ENCODE measurements at regions not wholly inside any gene's neighbourhood (a gene's known extent, or its start where the extent isn't known, plus 50 kb on each side); places are given as distances from the start of the nearest gene placed in this dataset.
"Not testable (repeated sequence)": the region's sequence is repeated elsewhere in the genome, so short reads cannot be mapped to it uniquely, and the experiment has no call there.

DNA sequence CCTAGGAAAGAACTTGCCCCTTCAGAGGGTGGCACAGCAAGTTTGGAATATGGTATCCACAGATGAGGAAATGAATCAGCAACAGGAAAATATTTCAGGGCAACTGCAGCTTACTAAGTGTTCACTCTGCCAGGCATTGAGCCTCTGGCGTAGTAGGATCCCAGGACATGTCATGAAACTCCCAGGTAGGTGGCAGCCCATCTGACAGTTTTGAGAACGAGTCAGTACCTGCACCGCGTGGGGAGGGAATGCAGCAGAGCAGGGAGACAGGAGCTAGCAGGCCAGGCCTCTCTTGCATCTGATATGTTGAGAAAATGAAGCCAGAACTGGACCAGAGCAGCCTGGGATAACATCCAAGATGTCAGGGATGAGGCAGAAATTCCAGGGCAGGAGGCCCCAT lies 208.6 kb downstream of the BCL2L11 start:
- H3K4me1 Mint-ChIP-seq; H3K36me3 ChIP-seq (ENCODE audit: control insufficient read depth in 2 of 3, insufficient read depth in 3 of 3, low read length in 3 of 3); intact Hi-C loops (cut with micrococcal nuclease); CTCF ChIA-PET; H3K4me1 ChIP-seq (ENCODE audit: control insufficient read depth in 2 of 2, insufficient read depth in 2 of 2, low read length in 2 of 2); H3K9me3 Mint-ChIP-seq; H3K4me3 Mint-ChIP-seq; H3K9me3 ChIP-seq (ENCODE audit: control insufficient read depth in 2 of 3, low read length in 3 of 3); H3K27ac ChIP-seq (ENCODE audit: low read depth, low read length); ATAC-seq; H3K27ac Mint-ChIP-seq; H3K36me3 Mint-ChIP-seq; H3K27me3 Mint-ChIP-seq; H3K4me3 ChIP-seq (ENCODE audit: low read length); H3K27me3 ChIP-seq (ENCODE audit: control insufficient read depth in 2 of 2, insufficient read depth in 2 of 2, low read length in 2 of 2); DNase-seq; POLR2A ChIA-PET: not testable (repeated sequence)

DNA sequence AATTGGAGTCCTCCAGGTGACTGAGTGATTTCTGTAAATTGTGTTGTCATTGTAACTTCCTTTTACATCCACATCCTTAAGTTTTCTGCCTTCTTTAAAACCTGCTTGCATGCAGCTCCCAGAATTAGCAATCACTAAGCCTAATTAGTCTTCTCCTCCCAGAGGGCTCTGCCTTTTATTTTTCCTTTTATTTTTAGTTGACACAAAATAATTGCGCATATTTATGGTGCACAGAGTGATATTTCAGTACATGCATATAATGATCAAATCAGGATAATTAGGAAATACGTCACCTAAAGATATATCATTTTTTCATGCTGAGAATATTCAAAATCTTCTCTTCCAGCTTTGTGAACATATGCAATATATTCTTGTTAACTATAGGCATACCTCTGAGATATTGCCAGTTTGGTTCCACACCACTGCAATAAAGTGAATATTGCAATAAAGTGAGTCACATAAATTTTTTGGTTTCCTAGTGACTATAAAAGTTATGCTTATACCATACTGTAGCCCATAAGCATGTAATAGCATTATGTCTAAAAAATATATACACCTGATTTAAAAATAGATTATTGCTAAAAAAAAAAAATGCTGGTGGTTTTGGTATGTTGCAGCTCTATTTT lies 210.5 kb downstream of the BCL2L11 start:
- H3K36me3 ChIP-seq (ENCODE audit: control insufficient read depth in 2 of 3, insufficient read depth in 3 of 3, low read length in 3 of 3); H3K9me3 ChIP-seq (ENCODE audit: control insufficient read depth in 2 of 3, low read length in 3 of 3); H3K27ac Mint-ChIP-seq; POLR2A ChIA-PET; intact Hi-C loops (cut with micrococcal nuclease); DNase-seq; ATAC-seq; H3K9me3 Mint-ChIP-seq; H3K27me3 Mint-ChIP-seq; H3K4me3 Mint-ChIP-seq; H3K27me3 ChIP-seq (ENCODE audit: control insufficient read depth in 2 of 2, insufficient read depth in 2 of 2, low read length in 2 of 2); H3K27ac ChIP-seq (ENCODE audit: low read depth, low read length); H3K36me3 Mint-ChIP-seq; H3K4me1 ChIP-seq (ENCODE audit: control insufficient read depth in 2 of 2, insufficient read depth in 2 of 2, low read length in 2 of 2); H3K4me1 Mint-ChIP-seq; H3K4me3 ChIP-seq (ENCODE audit: low read length); CTCF ChIA-PET: not testable (repeated sequence)

DNA sequence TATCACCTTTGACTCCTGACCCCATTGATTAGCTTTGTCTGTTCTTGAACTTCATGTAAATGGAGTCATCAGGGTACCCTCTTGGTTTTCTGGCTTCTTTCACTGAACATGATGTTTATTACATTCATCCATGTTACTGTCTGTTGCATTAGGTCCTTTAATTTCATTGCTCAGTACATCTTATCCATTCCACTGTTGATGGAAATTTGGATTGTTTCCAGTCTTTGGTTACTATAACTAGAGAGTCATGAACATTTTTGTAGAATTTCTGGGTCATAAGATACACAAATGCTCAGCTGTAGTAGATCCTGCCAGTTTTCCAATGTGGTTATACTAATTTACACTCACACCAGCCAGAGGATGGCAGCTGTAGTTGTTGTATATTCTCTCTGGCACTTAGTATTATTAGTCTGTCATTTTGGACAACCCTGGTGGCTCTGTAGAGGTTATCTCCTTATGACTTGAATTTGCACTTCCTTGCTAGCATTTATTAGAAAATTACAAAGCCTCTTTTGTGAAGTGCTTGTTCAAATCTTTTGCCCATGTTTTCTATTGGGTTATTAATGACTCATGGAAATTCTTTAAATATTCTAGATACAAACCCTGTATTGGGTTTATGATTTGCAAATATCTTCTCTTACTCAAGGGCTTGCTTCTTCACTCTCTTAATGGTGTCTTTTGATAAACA lies 214.7 kb downstream of the BCL2L11 start:
- H3K36me3 Mint-ChIP-seq; DNase-seq; H3K36me3 ChIP-seq (ENCODE audit: control insufficient read depth in 2 of 3, insufficient read depth in 3 of 3, low read length in 3 of 3); H3K9me3 Mint-ChIP-seq; H3K27me3 Mint-ChIP-seq; H3K4me1 ChIP-seq (ENCODE audit: control insufficient read depth in 2 of 2, insufficient read depth in 2 of 2, low read length in 2 of 2); H3K27ac Mint-ChIP-seq; CTCF ChIA-PET; H3K27me3 ChIP-seq (ENCODE audit: control insufficient read depth in 2 of 2, insufficient read depth in 2 of 2, low read length in 2 of 2); POLR2A ChIA-PET; H3K4me3 ChIP-seq (ENCODE audit: low read length); H3K9me3 ChIP-seq (ENCODE audit: control insufficient read depth in 2 of 3, low read length in 3 of 3); H3K4me1 Mint-ChIP-seq; H3K4me3 Mint-ChIP-seq; ATAC-seq; intact Hi-C loops (cut with micrococcal nuclease); H3K27ac ChIP-seq (ENCODE audit: low read depth, low read length): not testable (repeated sequence)

DNA sequence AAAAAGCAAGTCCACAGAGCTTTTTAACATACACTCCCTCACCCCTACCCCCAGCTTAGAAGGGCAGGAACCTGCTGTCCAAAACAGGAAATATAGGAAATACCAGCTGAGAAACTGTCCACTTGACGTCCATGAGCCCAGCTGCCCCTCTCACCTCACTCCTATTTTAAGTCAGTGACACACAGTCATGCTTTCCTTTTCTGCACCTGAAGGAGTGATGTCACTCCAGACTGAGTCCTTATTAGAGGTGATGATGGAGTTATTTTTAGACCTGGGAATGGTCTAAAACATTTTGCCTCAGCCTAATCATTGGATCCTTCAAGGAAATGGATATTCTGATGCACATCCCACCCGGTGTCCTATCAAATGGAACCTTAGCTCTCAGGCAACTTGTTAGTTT lies 217.8 kb downstream of the BCL2L11 start:
- H3K9me3 ChIP-seq (ENCODE audit: control insufficient read depth in 2 of 3, low read length in 3 of 3); H3K4me1 ChIP-seq (ENCODE audit: control insufficient read depth in 2 of 2, insufficient read depth in 2 of 2, low read length in 2 of 2); intact Hi-C loops (cut with micrococcal nuclease); H3K36me3 ChIP-seq (ENCODE audit: control insufficient read depth in 2 of 3, insufficient read depth in 3 of 3, low read length in 3 of 3); H3K4me3 Mint-ChIP-seq; H3K27ac Mint-ChIP-seq; DNase-seq; H3K27ac ChIP-seq (ENCODE audit: low read depth, low read length); ATAC-seq; H3K27me3 ChIP-seq (ENCODE audit: control insufficient read depth in 2 of 2, insufficient read depth in 2 of 2, low read length in 2 of 2); H3K9me3 Mint-ChIP-seq; H3K4me1 Mint-ChIP-seq; CTCF ChIA-PET; POLR2A ChIA-PET; H3K27me3 Mint-ChIP-seq; H3K36me3 Mint-ChIP-seq; H3K4me3 ChIP-seq (ENCODE audit: low read length): not testable (repeated sequence)

DNA sequence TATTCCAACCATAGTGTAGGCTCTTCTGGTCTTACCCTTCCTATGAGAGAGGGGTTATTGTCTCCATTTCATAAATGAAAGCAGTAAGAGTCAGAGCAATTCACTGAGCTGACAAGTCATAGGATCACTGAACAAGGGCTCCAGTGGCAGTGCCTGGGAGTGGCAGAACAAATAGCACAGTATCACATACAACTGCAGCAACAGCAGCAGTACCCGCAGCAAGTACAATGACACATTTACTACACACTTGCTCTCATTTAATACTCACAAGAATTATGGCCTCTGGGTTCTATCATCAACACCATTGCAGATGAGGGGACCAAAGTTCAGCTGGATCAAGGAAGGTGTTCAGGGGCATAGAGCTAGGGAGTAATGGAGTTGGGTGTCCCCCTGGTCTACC lies 218.8 kb downstream of the BCL2L11 start:
- intact Hi-C loops (cut with micrococcal nuclease); H3K36me3 ChIP-seq (ENCODE audit: control insufficient read depth in 2 of 3, insufficient read depth in 3 of 3, low read length in 3 of 3); H3K9me3 ChIP-seq (ENCODE audit: control insufficient read depth in 2 of 3, low read length in 3 of 3); H3K27ac ChIP-seq (ENCODE audit: low read depth, low read length); H3K4me1 Mint-ChIP-seq; H3K27me3 Mint-ChIP-seq; H3K4me3 Mint-ChIP-seq; ATAC-seq; DNase-seq; H3K9me3 Mint-ChIP-seq; H3K4me1 ChIP-seq (ENCODE audit: control insufficient read depth in 2 of 2, insufficient read depth in 2 of 2, low read length in 2 of 2); H3K27me3 ChIP-seq (ENCODE audit: control insufficient read depth in 2 of 2, insufficient read depth in 2 of 2, low read length in 2 of 2); CTCF ChIA-PET; POLR2A ChIA-PET; H3K27ac Mint-ChIP-seq; H3K4me3 ChIP-seq (ENCODE audit: low read length); H3K36me3 Mint-ChIP-seq: not testable (repeated sequence)

DNA sequence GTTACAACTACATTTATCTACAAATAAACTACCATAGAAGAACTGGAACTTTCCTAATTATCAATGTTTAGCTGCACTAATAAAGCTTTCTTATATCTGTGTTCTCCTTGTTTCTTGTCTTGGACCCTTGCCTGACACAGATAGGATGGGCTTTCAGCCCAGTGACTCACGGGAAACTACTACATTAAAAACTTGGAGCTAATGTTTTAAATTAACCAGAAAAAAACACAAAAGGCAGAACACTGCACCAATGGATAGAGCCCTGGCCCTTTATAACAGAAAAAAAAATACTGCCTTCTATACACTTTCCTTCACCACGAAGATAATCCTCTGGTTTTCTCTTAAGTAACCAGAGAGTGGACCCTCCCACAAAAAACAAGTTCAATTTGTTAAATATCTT lies 223.9 kb downstream of the BCL2L11 start:
- H3K36me3 ChIP-seq (ENCODE audit: control insufficient read depth in 2 of 3, insufficient read depth in 3 of 3, low read length in 3 of 3); H3K27me3 ChIP-seq (ENCODE audit: control insufficient read depth in 2 of 2, insufficient read depth in 2 of 2, low read length in 2 of 2); H3K9me3 ChIP-seq (ENCODE audit: control insufficient read depth in 2 of 3, low read length in 3 of 3); CTCF ChIA-PET; H3K4me3 ChIP-seq (ENCODE audit: low read length); ATAC-seq; H3K9me3 Mint-ChIP-seq; H3K4me1 Mint-ChIP-seq; H3K4me1 ChIP-seq (ENCODE audit: control insufficient read depth in 2 of 2, insufficient read depth in 2 of 2, low read length in 2 of 2); DNase-seq; H3K36me3 Mint-ChIP-seq; H3K27me3 Mint-ChIP-seq; H3K27ac Mint-ChIP-seq; H3K27ac ChIP-seq (ENCODE audit: low read depth, low read length); POLR2A ChIA-PET; intact Hi-C loops (cut with micrococcal nuclease); H3K4me3 Mint-ChIP-seq: not testable (repeated sequence)

DNA sequence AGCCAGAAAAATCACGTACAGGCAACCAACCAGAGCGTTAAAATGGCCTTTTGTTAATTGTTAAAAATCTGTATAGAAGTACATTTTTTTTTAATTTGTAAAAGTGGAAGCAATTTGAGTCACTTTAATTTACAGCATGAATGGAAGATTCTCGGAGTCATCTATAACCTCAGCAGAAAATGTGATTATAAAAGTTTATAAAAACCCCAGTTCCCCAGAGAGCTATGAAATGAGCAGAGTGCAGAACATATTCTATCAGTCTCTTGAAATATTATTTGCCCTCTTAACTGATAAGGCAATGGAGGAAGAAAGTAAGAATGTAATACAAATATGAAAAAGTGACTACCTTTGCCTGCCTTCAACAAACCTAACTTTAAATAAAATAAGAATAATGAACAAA lies 224.7 kb downstream of the BCL2L11 start:
- H3K27me3 ChIP-seq (ENCODE audit: control insufficient read depth in 2 of 2, insufficient read depth in 2 of 2, low read length in 2 of 2); CTCF ChIA-PET; H3K4me1 Mint-ChIP-seq; H3K4me3 Mint-ChIP-seq; H3K9me3 Mint-ChIP-seq; intact Hi-C loops (cut with micrococcal nuclease); POLR2A ChIA-PET; ATAC-seq; H3K27ac Mint-ChIP-seq; H3K9me3 ChIP-seq (ENCODE audit: control insufficient read depth in 2 of 3, low read length in 3 of 3); H3K4me3 ChIP-seq (ENCODE audit: low read length); H3K36me3 ChIP-seq (ENCODE audit: control insufficient read depth in 2 of 3, insufficient read depth in 3 of 3, low read length in 3 of 3); H3K27me3 Mint-ChIP-seq; DNase-seq; H3K4me1 ChIP-seq (ENCODE audit: control insufficient read depth in 2 of 2, insufficient read depth in 2 of 2, low read length in 2 of 2); H3K27ac ChIP-seq (ENCODE audit: low read depth, low read length); H3K36me3 Mint-ChIP-seq: not testable (repeated sequence)
